ENCODE measurements at regions not wholly inside any gene's neighbourhood (a gene's known extent, or its start where the extent isn't known, plus 50 kb on each side); places are given as distances from the start of the nearest gene placed in this dataset.

- Mint-ChIP-seq H3K36me3 (no peaks in the 10 kb centered on the region), H3K4me1 (ENCODE audit: unreplicated experiment) (peaks cover 9% of the 10 kb centered on the region), H3K9me3 (no peaks in the 10 kb centered on the region), H3K27ac (no peak overlapping the region), H3K4me3 (no peak overlapping the region), H3K27me3 (no peaks in the 10 kb centered on the region)
- no peak for DNase-seq (ENCODE audit: extremely low spot score, unreplicated experiment)
- TF ChIP-seq CTCF (conservative IDR thresholded peaks at IDR 0.05) = no peak
Measured at GRCh38 chr2:196399096-196399495, 227.7 kb upstream of the STK17B start.

DNA sequence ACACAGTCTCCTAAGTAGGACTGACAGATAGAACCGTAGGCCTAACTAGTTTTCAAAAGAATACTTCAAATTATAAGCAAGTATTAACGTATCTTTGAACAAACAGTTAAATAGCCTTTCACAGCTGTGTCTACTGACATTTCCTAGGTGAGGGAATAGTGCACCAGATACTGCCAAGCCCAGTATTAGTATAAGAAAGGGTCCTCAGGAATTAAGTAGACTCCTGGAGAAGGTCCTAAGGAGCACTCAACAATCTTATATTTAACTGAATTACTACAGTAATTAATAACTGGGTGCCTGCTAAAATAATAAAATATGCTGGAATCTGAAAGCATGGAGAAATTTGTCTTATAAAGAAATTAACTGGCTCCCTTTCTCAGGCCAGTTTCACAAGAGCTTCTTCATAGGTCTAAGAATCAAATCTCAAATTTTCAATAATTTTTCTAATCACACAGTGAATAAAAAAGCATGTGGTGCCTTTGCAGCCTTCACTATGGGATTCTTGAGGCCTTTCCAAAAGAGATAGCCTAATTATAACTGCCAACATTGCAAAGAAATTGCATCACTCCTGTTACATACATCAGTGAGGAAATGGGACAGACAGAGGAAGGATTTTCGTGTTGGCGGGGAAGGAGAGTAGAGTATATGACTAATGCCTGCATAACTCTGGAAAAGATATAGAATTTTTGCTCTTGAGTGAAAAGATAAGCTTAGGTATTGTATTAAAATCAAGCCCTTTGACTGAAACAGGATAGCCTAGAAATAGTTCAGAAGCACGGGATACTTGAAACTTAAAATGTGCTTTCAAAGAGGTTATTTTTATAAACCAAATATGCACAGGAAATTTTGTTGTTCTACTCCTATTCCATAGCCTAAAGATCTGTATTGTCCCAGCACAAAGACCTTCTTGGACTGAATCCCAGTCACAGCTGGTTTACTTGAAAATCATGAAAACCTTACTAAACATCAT, 228.6 kb upstream of the STK17B start:
- Mint-ChIP-seq H3K9me3 (no peaks in the 10 kb centered on the region), H3K27ac (no peak overlapping the region), H3K4me3 (no peak overlapping the region), H3K27me3 (no peaks in the 10 kb centered on the region), H3K4me1 (ENCODE audit: unreplicated experiment) (peaks cover 9% of the 10 kb centered on the region), H3K36me3 (no peaks in the 10 kb centered on the region)
- TF ChIP-seq CTCF (conservative IDR thresholded peaks at IDR 0.05) = no peak
- DNase-seq (ENCODE audit: extremely low spot score, unreplicated experiment) = no peak

DNA sequence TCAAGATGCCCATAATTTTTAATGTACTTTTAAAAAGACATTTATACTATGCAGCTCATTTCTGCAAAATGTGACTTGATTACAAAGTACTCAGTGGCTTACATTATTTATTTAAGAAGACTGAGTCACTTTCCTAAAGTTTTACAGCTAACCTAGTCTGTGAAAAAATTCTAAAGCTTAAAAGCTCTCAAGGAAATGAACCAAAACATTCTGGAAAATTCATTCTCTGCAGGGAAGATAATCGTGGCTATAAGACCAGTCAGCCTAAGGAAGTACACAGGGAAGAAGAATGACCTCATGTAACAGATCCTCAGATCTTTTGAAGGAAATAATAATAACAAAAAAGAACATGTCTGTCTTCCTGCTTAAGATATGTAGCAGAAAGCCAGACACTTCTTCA, 232.1 kb upstream of the STK17B start:
- no peak for TF ChIP-seq CTCF (conservative IDR thresholded peaks at IDR 0.05)
- Mint-ChIP-seq H3K36me3 (no peaks in the 10 kb centered on the region), H3K27ac (no peak overlapping the region), H3K4me3 (no peak overlapping the region), H3K4me1 (ENCODE audit: unreplicated experiment) (peaks cover 9% of the 10 kb centered on the region), H3K9me3 (no peaks in the 10 kb centered on the region), H3K27me3 (no peaks in the 10 kb centered on the region)
- no peak for DNase-seq (ENCODE audit: extremely low spot score, unreplicated experiment)

DNA sequence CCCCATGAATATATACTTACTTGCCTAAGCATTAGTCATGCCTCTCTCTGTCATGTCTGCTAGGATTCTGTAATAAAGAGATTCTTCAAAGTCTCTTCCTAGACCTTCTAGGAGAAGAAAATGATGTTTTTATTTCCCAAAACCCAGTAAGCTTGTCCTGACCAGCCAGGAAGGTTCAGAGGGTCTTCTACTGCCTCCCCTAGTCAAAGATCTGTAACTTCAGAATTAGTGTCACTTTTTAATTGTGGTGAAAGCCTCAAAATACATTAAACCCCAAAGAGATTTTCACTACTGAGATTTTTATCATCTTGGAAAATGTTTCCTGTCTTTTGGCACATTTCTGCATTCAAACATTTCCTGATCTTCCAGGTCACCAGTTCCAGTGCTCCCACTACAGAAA, 232.9 kb upstream of the STK17B start:
- Mint-ChIP-seq H3K4me3 (no peak overlapping the region), H3K9me3 (no peaks in the 10 kb centered on the region), H3K4me1 (ENCODE audit: unreplicated experiment) (peaks cover 9% of the 10 kb centered on the region), H3K36me3 (no peaks in the 10 kb centered on the region), H3K27ac (no peak overlapping the region), H3K27me3 (no peaks in the 10 kb centered on the region)
- DNase-seq (ENCODE audit: extremely low spot score, unreplicated experiment) = no peak
- TF ChIP-seq CTCF (conservative IDR thresholded peaks at IDR 0.05) = no peak

DNA sequence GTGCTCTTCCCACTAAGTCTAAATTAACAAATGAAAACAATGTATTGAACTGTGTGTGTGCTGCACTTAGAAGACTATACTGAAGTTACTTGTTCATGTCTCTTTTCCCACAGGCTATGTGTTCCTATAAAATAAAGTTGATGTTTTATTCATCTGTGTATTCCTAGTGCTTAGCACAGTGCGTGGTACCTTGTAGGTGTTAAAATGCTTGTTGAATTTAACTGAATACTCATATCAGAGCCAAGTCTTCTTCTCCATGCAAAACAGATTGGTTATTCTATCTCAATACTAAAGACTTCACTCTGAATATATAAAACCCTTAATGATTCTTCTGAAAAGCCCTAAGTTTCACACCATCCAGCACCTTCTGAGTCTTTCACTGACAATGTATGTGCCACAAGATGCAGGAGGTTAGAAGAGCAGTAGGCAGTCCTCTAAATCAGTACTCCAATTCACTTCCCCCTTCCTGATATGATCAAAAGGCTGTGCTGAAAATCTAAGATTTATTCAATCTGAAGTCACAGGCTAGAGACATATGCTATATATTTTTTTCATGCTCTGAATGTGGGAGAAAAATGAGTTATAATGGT, 231.7 kb upstream of the CCDC150 start:
- Mint-ChIP-seq H3K9me3 (no peaks in the 10 kb centered on the region), H3K4me1 (ENCODE audit: unreplicated experiment) (peaks cover 5% of the 10 kb centered on the region), H3K27me3 (no peaks in the 10 kb centered on the region), H3K36me3 (peaks cover 4% of the 10 kb centered on the region), H3K4me3 (no peak overlapping the region), H3K27ac (no peak overlapping the region)
- TF ChIP-seq CTCF (conservative IDR thresholded peaks at IDR 0.05) = no peak
- DNase-seq (ENCODE audit: extremely low spot score, unreplicated experiment) = no peak

Measured in type B pancreatic cell (in vitro differentiated cells).